ENCODE measurements at regions not wholly inside any gene's neighbourhood (a gene's known extent, or its start where the extent isn't known, plus 50 kb on each side); places are given as distances from the start of the nearest gene placed in this dataset.

DNA sequence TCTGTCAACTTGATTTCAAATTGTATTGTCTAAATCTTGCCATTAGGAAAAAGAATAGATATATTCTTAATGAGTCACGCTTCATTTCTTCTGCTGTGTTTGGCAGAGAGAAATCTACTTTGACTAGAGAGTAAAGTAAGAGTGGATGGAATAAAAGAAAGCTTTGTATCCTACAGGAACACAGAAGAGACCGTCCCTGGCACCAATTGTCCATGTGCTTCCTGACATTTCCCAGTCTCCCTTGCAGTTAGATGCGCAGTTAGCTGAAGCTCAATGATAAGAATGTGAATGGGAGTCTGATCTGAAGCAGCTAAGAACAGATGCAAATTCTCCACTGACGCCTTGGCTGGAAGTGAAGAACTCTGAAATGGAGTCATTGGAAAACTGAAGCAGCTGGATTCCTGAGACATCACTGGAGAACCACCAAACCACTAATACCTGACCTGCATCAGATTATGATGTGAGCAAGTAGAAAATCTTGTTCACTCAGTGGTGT, 528.2 kb upstream of the MARCKS start:
- TF ChIP-seq CTCF (conservative IDR thresholded peaks at IDR 0.05) (no peak), ZFX (IDR thresholded peaks at IDR 0.05) (no peak)

Data from C4-2B (cell line).